ENCODE measurements at regions not wholly inside any gene's neighbourhood (a gene's known extent, or its start where the extent isn't known, plus 50 kb on each side); places are given as distances from the start of the nearest gene placed in this dataset.

DNA sequence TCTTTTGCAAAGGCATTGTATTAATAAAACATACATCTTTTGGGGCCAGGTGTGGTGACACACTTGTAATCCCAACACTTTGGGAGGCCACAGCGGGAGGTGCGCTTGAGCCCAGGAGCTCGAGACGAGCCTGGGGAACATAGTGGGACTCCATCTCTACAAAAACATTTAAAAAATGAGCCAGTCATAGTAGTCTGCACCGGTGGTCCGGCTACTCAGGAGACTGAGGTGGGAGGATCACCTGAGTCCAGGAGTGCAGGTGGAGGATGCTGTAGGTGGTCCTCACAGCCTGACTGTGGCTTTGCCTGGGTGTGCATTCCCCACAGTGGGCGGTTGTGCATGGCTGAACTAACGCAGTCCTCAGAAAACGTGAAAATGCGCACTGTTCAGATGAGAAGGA is 162.5 kb downstream of the DLL1 start:
- no peaks in the 10 kb centered on the region for H3K36me3 ChIP-seq (ENCODE audit: insufficient read depth, insufficient read length, low read length)
- peaks cover 4% of the 10 kb centered on the region; the same call in 1 of the 2 replicates for H3K9me3 ChIP-seq (ENCODE audit: insufficient read depth, low read length)
- no peaks in the 10 kb centered on the region for H3K4me1 ChIP-seq (ENCODE audit: insufficient read depth, insufficient read length)
- no peak for DNase-seq (ENCODE audit: low read depth, low spot score)
- no peak overlapping the region for H3K4me3 ChIP-seq (ENCODE audit: insufficient read length, low read depth)
- no peak for TF ChIP-seq SUZ12 (IDR thresholded peaks at IDR 0.05; ENCODE audit: extremely low read depth, insufficient read depth, insufficient read length)
- no peak for TF ChIP-seq ZNF274 (IDR thresholded peaks at IDR 0.05; ENCODE audit: low read depth, low read length)
- TF ChIP-seq YY1 (IDR thresholded peaks at IDR 0.05; ENCODE audit: insufficient read depth, insufficient read length) = no peak
- H3K9ac ChIP-seq (ENCODE audit: insufficient read length, low read depth) = no peak overlapping the region
- H3K27me3 ChIP-seq (ENCODE audit: insufficient read depth, insufficient read length) = no peaks in the 10 kb centered on the region

GRCh38 chr6:170127151-170127550 is 163.7 kb downstream of the DLL1 start:
- H3K27me3 ChIP-seq (ENCODE audit: insufficient read depth, insufficient read length) = no peaks in the 10 kb centered on the region

GRCh38 chr6:170125456-170126300 is 165.2 kb downstream of the DLL1 start:
- Histone ChIP-seq H3K27me3 (ENCODE audit: insufficient read depth, insufficient read length) (no peaks in the 10 kb centered on the region), H3K36me3 (ENCODE audit: insufficient read depth, insufficient read length, low read length) (no peaks in the 10 kb centered on the region), H3K4me1 (ENCODE audit: insufficient read depth, insufficient read length) (no peaks in the 10 kb centered on the region), H3K4me3 (ENCODE audit: insufficient read length, low read depth) (no peak overlapping the region), H3K9me3 (ENCODE audit: insufficient read depth, low read length) (peaks cover 17% of the 10 kb centered on the region), H3K9ac (ENCODE audit: insufficient read length, low read depth) (no peak overlapping the region)
- no peak for TF ChIP-seq YY1 (IDR thresholded peaks at IDR 0.05; ENCODE audit: insufficient read depth, insufficient read length)
- no peak for TF ChIP-seq ZNF274 (IDR thresholded peaks at IDR 0.05; ENCODE audit: low read depth, low read length)
- TF ChIP-seq SUZ12 (IDR thresholded peaks at IDR 0.05; ENCODE audit: extremely low read depth, insufficient read depth, insufficient read length) = no peak
- no peak for DNase-seq (ENCODE audit: low read depth, low spot score)

More at GRCh38 chr6:170127151-170127550, 163.7 kb downstream of the DLL1 start:
- no peak for DNase-seq (ENCODE audit: low read depth, low spot score)
- Histone ChIP-seq H3K9me3 (ENCODE audit: insufficient read depth, low read length) (peaks cover 4% of the 10 kb centered on the region; the same call in 1 of the 2 replicates), H3K4me3 (ENCODE audit: insufficient read length, low read depth) (no peak overlapping the region), H3K4me1 (ENCODE audit: insufficient read depth, insufficient read length) (no peaks in the 10 kb centered on the region), H3K9ac (ENCODE audit: insufficient read length, low read depth) (no peak overlapping the region), H3K36me3 (ENCODE audit: insufficient read depth, insufficient read length, low read length) (no peaks in the 10 kb centered on the region)
- no peak for TF ChIP-seq ZNF274 (IDR thresholded peaks at IDR 0.05; ENCODE audit: low read depth, low read length)
- TF ChIP-seq YY1 (IDR thresholded peaks at IDR 0.05; ENCODE audit: insufficient read depth, insufficient read length) = no peak
- TF ChIP-seq SUZ12 (IDR thresholded peaks at IDR 0.05; ENCODE audit: extremely low read depth, insufficient read depth, insufficient read length) = no peak

GRCh38 chr6:170124836-170125235 is 166.0 kb downstream of the DLL1 start:
- peaks cover 26% of the 10 kb centered on the region for H3K9me3 ChIP-seq (ENCODE audit: insufficient read depth, low read length)
- H3K9ac ChIP-seq (ENCODE audit: insufficient read length, low read depth) = no peak overlapping the region
- no peaks in the 10 kb centered on the region for H3K36me3 ChIP-seq (ENCODE audit: insufficient read depth, insufficient read length, low read length)
- H3K27me3 ChIP-seq (ENCODE audit: insufficient read depth, insufficient read length) = no peaks in the 10 kb centered on the region
- no peak for DNase-seq (ENCODE audit: low read depth, low spot score)
- H3K4me1 ChIP-seq (ENCODE audit: insufficient read depth, insufficient read length) = no peaks in the 10 kb centered on the region
- TF ChIP-seq YY1 (IDR thresholded peaks at IDR 0.05; ENCODE audit: insufficient read depth, insufficient read length) (no peak), ZNF274 (IDR thresholded peaks at IDR 0.05; ENCODE audit: low read depth, low read length) (no peak), SUZ12 (IDR thresholded peaks at IDR 0.05; ENCODE audit: extremely low read depth, insufficient read depth, insufficient read length) (no peak)
- no peak overlapping the region for H3K4me3 ChIP-seq (ENCODE audit: insufficient read length, low read depth)

DNA sequence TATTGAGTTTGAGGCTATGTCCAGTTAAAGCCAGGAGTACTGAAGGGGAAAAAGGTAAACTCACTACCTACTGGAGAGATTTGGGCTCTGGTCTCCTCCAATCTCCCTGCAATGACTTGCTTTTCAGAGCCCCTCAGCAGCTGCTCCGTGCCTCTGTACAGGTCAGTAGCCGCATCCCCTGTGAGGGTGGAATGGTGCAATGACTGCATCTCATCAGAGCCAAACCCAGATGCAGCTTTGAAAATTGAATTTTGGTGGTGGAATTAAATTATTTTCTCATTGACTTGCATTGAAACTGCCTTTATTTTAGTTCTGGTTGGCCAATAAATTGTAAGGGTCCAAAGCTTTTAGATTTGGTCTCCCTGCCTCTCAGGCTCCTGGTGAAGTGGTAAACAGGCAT is 166.7 kb downstream of the DLL1 start:
- no peak for DNase-seq (ENCODE audit: low read depth, low spot score)
- no peak overlapping the region for H3K9ac ChIP-seq (ENCODE audit: insufficient read length, low read depth)
- TF ChIP-seq SUZ12 (IDR thresholded peaks at IDR 0.05; ENCODE audit: extremely low read depth, insufficient read depth, insufficient read length) (no peak), YY1 (IDR thresholded peaks at IDR 0.05; ENCODE audit: insufficient read depth, insufficient read length) (no peak), ZNF274 (IDR thresholded peaks at IDR 0.05; ENCODE audit: low read depth, low read length) (no peak)
- no peak overlapping the region for H3K4me3 ChIP-seq (ENCODE audit: insufficient read length, low read depth)
- H3K27me3 ChIP-seq (ENCODE audit: insufficient read depth, insufficient read length) = no peaks in the 10 kb centered on the region
- no peaks in the 10 kb centered on the region for H3K4me1 ChIP-seq (ENCODE audit: insufficient read depth, insufficient read length)
- peaks cover 30% of the 10 kb centered on the region for H3K9me3 ChIP-seq (ENCODE audit: insufficient read depth, low read length)
- no peaks in the 10 kb centered on the region for H3K36me3 ChIP-seq (ENCODE audit: insufficient read depth, insufficient read length, low read length)

GRCh38 chr6:170122651-170123050 is 168.2 kb downstream of the DLL1 start:
- TF ChIP-seq ZNF274 (IDR thresholded peaks at IDR 0.05; ENCODE audit: low read depth, low read length) (no peak), SUZ12 (IDR thresholded peaks at IDR 0.05; ENCODE audit: extremely low read depth, insufficient read depth, insufficient read length) (no peak), YY1 (IDR thresholded peaks at IDR 0.05; ENCODE audit: insufficient read depth, insufficient read length) (no peak)
- DNase-seq (ENCODE audit: low read depth, low spot score) = no peak
- no peaks in the 10 kb centered on the region for H3K27me3 ChIP-seq (ENCODE audit: insufficient read depth, insufficient read length)
- H3K4me3 ChIP-seq (ENCODE audit: insufficient read length, low read depth) = no peak overlapping the region
- no peaks in the 10 kb centered on the region for H3K36me3 ChIP-seq (ENCODE audit: insufficient read depth, insufficient read length, low read length)
- no peak overlapping the region for H3K9ac ChIP-seq (ENCODE audit: insufficient read length, low read depth)
- peaks cover 30% of the 10 kb centered on the region for H3K9me3 ChIP-seq (ENCODE audit: insufficient read depth, low read length)
- H3K4me1 ChIP-seq (ENCODE audit: insufficient read depth, insufficient read length) = no peaks in the 10 kb centered on the region

DNA sequence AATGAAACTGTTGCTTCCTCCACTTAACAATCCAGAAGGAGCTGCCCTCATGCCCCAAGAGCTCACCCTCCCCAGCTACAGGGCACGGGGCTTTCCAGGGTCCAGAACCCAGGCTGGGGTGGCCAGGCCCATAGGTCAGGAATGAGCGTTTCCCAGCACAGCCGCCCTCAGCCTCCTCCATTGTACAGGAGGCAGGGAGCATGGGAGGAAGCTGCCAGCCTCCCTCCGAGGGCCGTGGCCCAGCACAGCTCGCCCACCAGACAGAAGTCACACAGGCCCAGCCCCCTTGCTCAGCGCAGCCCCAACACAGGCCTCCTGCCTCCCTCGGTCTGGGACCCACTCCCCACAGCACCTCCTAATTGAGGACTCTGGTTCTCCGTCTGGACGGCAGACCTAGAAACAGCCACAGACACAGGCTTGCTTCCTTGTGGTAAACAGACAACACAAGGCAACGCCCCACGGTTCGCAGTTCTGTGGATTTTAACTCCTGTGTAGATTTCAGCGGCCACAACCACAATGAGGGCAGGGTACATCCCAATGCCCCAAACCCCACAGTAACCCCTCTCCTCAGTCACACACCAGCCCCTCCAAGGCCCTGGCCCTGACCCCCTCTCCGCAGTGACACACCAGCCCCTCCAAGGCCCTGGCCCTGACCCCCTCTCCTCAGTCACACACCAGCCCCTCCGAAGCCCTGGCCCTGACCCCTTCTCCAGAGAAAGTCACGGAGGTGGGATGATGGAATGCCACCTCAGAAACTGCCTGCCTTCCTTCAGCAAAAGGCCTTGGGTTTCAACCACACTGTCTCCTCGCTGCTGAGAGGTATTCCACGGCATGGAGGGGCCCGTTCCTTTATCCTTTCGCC is 173.5 kb downstream of the DLL1 start:
- DNase-seq (ENCODE audit: low read depth, low spot score) = no peak
- H3K9ac ChIP-seq (ENCODE audit: insufficient read length, low read depth) = no peak overlapping the region
- TF ChIP-seq SUZ12 (IDR thresholded peaks at IDR 0.05; ENCODE audit: extremely low read depth, insufficient read depth, insufficient read length) (no peak), ZNF274 (IDR thresholded peaks at IDR 0.05; ENCODE audit: low read depth, low read length) (no peak), YY1 (IDR thresholded peaks at IDR 0.05; ENCODE audit: insufficient read depth, insufficient read length) (no peak)
- H3K4me3 ChIP-seq (ENCODE audit: insufficient read length, low read depth) = no peak overlapping the region
- no peaks in the 10 kb centered on the region for H3K36me3 ChIP-seq (ENCODE audit: insufficient read depth, insufficient read length, low read length)
- peaks cover 3% of the 10 kb centered on the region for H3K4me1 ChIP-seq (ENCODE audit: insufficient read depth, insufficient read length)
- H3K27me3 ChIP-seq (ENCODE audit: insufficient read depth, insufficient read length) = no peaks in the 10 kb centered on the region
- peaks cover 26% of the 10 kb centered on the region for H3K9me3 ChIP-seq (ENCODE audit: insufficient read depth, low read length)

Measured in NT2/D1 (cell line).